Superior temporal gyrus (tissue), 1 donor: ENCODE measurements at regions not wholly inside any gene's neighbourhood (a gene's known extent, or its start where the extent isn't known, plus 50 kb on each side); places are given as distances from the start of the nearest gene placed in this dataset.
"Not testable (repeated sequence)": the region's sequence is repeated elsewhere in the genome, so short reads cannot be mapped to it uniquely, and the experiment has no call there.

ENCODE experiments used
- DNase-seq: peaks from one replicate; pipeline ENCODE4 v3.0.0-alpha.2; 2016; ENCODE audit errors: extremely low spot score

GRCh38 chr10:91088300-91089140 is 131.9 kb upstream of the PCGF5 start:
- DNase-seq = peak; percentile 75

DNA sequence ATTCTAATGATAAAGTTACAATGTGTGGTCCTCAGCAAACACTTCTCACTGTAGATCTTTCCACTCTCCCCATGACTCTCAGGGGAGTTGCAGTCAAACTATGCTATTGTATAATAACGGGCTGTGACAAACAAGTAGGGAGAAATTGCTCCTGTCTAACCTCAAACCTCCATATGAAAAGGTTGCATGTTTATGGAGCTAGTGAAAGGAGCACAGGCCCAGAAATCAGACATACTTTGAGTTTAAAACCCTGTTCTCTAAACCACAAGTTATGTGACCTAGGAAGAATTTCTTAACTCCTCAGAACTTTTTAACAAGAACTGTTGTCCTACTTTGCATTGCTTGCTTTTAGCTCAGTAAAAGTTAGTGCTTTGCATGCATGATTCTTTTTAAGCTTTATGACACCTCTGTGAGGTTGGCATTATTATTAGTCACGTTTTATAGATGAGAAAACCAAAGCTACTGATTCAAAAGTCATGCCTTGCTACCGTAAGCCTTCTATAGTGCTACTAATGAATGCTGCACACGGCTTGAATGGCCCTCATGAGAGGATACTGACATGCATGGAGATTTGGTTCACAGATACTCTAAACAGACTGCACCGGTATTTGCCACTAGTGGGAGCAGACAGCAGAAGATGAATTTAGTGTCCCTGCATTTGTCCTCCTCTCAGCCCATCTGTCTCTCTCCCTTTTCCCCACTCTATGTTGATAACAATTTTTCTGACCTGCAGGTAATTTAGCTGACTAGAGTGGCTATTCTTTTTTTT is 129.5 kb upstream of the PCGF5 start:
- no peak for DNase-seq

DNA sequence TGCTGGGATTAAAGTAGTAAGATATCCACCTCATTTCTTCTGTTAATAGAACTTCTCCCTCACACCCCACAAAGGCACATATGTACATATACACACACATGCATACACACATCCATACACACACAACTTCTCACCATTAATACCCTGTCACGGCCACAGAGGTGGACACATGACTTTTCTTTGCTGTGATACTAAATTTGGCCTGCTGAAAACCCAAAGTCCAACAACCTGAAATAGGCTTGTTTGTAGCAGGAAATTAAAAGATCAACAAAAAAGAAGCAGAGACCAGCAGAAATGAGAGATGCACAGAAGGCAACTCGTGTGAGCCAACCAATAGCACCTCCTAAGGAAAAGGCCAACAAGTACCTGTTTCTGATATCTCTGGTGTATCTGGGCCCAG is 128.7 kb upstream of the PCGF5 start:
- DNase-seq = no peak

DNA sequence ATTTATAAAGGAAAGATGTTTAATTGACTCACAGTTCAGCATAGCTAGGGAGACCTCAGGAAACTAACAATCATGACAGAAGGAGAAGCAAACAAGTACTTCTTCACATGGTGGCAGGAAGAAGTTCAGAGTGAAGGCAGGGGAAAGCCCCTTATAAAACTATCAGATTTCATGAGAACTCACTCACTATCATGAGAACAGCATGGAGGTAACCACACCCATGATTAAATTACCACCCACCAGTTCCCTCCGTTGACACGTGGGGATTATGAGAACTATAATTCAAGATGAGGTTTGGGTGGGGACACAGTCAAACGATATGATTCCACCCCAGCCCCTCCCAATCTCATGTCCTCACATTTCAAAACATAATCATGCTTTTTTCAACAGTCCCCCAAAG is 124.2 kb upstream of the PCGF5 start:
- DNase-seq = no peak

- DNase-seq = no peak
Observed at GRCh38 chr10:91097313-91097712, 123.2 kb upstream of the PCGF5 start.

GRCh38 chr10:91098021-91098420 is 122.4 kb upstream of the PCGF5 start:
- DNase-seq = not testable (repeated sequence)

DNA sequence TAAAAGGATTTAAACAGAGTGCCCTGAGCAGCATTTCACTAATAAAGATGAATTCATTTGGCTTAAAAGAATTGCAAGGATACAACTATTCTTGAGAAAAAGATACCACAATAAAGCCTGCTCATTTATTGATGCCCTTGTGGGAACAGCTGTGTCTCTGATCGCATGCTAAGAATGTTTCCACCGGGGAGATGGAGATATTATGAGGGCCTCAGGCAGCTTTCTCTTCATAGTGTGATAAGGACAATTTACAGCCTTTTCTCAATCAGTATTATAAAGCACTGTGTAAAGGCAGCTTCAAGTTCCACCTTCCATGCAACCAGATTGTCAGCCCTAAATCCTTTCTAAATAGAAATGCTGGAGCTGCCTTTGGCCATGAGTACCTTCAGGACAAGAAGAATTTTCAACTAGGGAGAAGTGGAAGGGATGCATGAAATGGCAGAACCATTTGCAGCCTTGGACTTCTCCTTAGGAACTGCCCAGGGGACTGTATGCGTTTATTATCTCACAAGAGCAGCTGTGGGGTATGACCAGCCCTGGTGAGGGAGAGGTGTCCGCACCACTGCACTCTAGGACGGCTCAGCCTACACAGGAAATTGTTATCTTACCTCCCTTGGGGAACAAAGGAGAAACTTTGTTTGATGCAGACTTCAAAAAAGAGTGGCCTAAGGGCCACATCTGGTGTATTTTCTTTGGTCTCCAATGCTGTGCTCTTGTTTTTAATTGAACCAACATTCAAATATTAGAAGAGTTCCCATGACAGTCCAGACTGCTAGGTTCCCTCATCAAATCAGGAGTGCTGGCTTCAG is 116.9 kb upstream of the PCGF5 start:
- no peak for DNase-seq

- no peak for DNase-seq
Observed at GRCh38 chr10:91104193-91105041, 116.0 kb upstream of the PCGF5 start.

DNA sequence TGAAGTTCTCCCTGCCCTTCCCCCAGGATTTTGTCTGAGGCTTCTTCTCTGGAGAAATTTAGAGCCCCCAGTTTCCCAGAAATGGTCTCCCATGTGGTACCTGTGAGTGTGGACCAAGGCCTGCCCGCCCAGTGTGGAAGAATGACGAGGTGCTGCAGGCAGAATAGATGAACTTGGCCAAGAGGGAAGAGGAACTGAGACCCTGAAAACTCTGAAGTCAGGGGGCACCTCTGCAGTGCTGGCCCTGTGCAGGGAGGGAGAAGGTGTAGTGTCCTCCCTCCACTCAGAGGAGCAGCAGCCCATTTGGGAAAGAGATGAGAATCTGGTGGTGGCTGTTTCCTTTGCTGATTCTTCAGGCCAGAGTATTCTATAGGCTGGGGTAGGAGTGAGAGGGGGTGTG is 115.2 kb upstream of the PCGF5 start:
- no peak for DNase-seq

DNA sequence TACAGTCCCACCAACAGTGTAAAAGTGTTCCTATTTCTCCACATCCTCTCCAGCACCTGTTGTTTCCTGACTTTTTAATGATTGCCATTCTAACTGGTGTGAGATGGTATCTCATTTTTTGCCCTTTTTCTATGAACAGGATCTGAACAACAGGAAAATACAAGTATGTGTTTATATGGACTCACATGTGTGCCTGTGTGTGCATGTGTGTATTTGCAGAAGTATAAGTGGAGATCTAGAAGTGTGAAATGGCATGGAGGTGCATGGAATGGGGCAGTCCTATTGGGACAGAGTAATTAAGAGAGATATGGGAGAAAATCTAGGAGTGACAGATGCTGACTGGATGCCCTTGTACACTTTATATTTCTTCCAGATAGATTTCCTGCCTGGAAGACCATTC is 111.6 kb upstream of the PCGF5 start:
- no peak for DNase-seq

GRCh38 chr10:91111060-91111459 is 109.4 kb upstream of the PCGF5 start:
- no peak for DNase-seq

DNA sequence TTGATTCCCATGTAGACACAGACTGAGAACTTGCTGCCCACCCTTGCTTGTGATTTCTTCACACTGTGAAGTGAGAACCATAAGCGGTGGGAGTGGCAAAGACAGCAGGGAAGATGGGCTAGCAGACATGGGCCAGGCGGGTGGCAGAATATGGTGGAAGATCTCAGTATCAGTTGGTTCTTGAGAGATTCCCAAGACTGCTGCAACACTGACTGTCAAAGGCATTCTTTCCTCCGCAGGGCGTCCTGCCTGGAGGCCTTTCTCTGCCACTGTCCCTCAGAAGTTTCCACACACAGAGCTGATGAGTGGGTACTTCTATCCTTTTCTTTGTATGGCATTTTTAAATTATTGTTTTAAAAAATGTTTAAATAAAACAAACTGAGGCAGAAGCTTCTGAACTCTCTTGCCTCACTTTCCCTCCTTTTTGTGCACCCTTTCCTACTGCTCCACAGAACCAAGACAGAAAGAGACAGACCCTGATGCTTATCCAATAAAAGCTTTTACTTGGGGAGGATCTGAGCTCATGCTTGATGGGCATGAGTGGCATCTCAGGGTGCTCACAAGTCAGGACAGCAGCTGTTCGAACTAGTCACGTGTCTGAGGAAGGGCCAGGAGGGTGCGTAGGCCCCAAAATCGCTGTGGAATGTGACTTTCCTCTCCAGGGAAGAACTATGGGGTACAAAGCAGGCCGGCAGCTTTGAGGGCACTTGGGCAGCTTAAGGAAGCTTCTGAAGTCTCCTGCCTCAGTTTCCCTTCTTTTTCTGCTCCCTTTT is 104.7 kb upstream of the PCGF5 start:
- no peak for DNase-seq

DNA sequence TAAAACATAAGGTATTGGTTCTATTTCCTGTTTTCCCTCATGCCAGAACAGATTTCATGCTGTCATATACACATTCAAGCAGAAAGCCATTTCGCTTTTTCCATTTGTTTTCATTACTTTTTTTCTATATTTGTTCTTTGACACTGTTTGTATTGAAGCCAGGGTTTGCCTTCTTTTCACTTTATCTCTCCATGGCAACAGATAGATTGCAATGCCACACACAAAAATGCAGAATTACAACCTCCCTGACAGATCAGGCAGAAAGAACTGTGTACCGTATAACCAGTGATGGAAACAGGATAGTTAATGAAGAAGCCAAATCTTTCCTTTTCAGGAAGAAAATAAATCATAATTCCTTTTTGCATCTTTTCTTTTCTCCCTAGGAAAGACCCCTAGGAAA is 103.0 kb upstream of the PCGF5 start:
- DNase-seq = no peak

GRCh38 chr10:91120348-91120747 is 100.1 kb upstream of the PCGF5 start:
- no peak for DNase-seq

GRCh38 chr10:91123261-91123660 is 97.2 kb upstream of the PCGF5 start:
- no peak for DNase-seq

DNA sequence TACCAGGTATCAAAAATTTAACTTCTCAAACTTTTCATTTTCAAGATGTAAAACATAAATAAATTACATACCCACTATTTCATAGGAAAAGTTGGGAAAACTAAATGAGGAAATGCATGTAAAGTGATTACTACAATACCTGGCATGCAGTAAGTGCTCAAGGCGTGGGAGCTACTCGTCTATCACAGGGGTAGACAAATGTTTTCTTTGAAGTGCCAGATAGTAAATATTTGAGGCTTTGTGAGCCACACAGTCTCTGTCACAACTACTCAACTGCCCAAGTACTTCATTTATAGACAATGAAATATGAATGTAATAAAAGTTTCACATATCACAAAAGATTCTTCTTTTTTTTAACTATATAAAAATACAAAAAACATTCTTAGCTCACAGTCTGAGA is 96.4 kb upstream of the PCGF5 start:
- no peak for DNase-seq

GRCh38 chr10:91126471-91126870 is 94.0 kb upstream of the PCGF5 start:
- no peak for DNase-seq

DNA sequence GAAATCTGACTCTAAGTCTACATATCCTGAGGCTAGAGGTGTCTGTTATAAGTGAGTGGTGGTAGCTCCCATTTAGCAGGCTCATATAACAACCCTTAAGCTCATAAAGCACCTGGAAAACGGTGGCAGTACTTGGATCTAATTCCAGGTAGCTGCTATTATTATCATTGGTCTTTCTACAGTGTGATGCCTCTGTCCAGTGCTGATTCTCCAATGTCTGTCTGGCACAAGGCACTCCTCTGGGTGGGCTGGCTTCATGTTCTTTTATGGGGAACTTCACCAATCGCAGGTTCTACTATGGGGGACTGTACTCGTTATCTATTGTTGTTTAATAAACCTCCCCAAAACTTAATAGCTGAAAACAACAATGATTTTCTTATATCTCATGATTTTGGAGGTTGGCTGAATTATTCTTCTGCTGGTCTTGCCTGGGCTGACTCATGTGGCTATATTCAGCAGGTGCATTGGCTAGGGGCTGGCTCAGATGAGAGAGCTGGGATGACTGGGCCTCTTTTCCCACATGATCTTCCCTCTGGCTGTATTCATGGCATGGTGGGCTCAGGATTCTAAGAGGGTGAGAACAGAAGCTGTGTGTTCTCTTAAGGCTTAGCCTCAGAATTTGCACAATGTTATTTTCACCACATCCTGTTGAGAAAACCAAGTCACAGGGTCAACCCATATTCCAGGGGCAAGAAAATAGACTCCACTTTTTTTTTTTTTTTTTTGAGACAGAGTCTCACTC is 93.0 kb upstream of the PCGF5 start:
- no peak for DNase-seq

DNA sequence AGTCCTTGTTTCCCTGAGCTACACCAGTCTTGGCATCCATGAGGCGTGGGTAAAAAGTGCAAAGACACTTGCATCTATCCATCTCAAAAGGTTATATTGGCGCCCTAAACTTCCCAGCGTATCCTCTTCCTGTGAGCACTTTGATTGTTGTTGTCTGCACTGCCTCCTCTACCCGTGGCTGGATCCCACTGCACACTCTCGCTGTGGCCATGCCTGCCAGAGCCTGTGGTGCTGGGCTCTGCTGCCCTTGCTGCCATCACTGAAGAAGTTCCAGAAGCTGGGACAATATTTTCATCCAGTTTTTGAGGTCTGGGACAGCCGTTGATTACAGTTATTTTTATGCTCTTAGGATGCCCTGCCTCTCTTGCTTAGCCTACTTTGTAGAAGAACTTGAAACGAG is 85.3 kb upstream of the PCGF5 start:
- DNase-seq = no peak
